ENCODE measurements at regions not wholly inside any gene's neighbourhood (a gene's known extent, or its start where the extent isn't known, plus 50 kb on each side); places are given as distances from the start of the nearest gene placed in this dataset.
"Not testable (repeated sequence)": the region's sequence is repeated elsewhere in the genome, so short reads cannot be mapped to it uniquely, and the experiment has no call there.

DNA sequence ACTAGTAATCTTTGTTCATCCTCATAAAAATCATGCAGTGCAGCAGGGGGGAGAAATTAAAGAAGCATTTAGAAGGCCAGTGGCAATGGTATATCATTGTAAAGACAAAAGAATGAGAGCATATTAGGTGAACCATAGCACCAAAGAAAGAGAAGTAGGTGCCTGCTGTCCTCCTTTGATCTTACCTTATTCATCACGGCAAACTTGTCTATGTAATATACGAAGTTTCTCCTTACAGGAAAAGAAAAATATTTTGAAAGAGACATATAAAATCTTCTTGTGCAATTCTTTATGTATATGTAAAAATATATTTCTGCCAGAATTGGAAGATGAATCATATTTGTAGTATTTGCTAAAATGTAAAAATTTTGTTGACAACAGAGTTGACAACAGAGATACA lies 411.3 kb upstream of the ARRDC3 start:
- no peak for DNase-seq

DNA sequence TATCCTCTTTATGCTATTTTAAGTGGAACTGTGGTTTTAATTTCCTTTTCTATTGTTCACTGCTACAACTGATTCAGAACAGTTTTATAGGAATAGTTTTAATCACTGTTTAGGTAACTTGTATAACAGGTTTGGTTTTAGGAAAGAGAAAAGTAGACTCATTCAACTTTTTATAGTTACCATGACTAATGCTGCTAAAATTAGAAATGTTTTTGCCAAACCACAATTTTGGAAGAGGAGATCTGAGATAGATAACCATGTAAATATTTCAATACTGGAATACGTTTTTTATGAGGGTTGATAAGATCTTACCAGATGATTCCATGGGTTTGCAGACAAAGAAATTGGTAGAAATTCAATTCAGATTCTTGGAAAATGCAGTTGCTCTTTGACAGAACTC lies 404.6 kb upstream of the ARRDC3 start:
- peak; percentile 15 for DNase-seq

DNA sequence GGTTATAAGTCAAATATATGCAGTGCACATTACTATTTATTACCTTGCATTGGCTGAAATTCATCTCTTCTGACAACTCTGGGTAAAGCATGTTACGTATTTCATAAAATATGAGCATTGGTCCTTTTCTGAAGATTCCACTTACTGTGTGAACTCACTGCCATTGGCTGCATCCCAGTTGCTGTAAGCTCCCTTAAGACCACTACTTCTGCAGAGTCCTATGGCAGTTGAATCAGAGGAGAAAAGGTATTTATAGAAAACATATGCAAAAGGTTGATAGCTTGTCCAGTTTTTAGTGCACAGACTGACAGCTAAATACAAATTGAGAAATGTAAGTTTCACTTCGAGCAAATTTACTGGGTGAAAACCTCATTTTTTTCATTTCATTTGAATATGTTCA lies 394.6 kb upstream of the ARRDC3 start:
- no peak for DNase-seq

- DNase-seq: no peak
Observed at GRCh38 chr5:91776249-91776648, 393.1 kb upstream of the ARRDC3 start.

DNA sequence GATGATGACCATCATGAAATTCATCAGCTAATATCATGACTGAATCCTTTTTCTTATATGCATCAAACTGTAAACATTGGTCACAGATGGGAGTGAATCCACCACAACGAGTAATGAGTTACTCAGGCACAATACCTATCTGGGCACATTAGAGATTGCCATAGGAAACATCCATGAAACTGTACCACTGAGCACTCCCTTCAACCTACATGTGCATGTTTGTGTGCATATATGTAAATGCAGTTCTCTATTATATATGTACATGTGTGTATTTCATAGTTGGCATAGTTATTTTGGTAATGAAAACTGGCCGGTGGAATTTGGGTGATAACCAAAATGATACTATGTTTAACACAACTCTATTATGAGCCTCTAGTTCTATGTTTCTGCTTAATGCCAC lies 387.3 kb upstream of the ARRDC3 start:
- peak; percentile 3 for DNase-seq

GRCh38 chr5:91757383-91757782 lies 374.3 kb upstream of the ARRDC3 start:
- DNase-seq: not testable (repeated sequence)

DNA sequence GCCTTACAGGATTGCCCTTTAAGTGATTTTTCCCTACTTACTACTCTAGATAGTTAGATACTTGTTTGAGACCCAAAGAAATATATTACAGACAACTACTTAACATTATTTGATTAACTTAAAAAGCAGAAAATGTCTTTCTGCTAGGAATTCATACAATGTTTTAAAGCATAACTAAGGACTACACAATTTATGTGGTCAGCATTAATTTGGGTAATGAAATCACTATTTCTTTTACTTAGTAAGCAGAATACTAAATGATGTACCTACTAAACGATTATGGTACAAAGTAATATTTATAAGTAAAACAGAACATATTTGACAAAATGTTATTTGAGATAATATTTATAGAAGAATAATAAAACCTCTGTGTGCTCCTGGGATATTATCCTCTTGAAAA lies 371.9 kb upstream of the ARRDC3 start:
- DNase-seq: no peak

DNA sequence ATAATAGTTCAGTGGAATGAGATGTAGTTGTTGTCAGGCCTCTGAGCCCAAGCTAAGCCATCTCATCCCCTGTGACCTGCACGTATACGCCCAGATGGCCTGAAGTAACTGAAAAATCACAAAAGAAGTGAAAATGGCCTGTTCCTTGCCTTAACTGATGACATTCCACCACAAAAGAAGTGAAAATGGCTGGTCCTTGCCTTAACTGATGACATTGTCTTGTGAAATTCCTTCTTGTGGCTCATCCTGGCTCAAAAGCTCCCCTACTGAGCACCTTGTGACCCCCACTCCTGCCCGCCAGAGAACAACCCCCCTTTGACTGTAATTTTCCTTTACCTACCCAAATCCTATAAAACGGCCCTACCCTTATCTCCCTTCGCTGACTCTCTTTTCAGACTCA lies 361.4 kb upstream of the ARRDC3 start:
- not testable (repeated sequence) for DNase-seq

DNA sequence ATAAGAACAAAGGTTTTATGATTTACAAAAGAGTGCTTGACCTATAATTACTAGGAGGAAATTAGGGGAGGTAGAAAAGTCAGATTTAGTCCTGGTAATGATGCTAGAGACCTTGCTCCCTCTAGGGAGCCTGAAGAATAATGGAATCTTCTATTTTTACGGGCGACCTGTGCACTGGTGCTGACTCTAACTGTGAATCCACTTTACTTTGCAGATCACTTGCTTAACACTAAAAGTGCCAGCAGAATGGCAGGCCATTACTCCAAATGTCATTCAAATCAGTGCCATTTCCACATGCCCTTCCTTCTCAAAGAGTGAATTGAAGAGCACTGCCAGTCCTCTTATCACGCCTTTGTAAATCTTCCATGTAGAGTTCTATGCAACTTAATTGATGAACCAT lies 359.4 kb upstream of the ARRDC3 start:
- DNase-seq: no peak

GRCh38 chr5:91741764-91742505 lies 358.8 kb upstream of the ARRDC3 start:
- DNase-seq: no peak

- DNase-seq: no peak
Observed at GRCh38 chr5:91730026-91730425, 346.9 kb upstream of the ARRDC3 start.

DNA sequence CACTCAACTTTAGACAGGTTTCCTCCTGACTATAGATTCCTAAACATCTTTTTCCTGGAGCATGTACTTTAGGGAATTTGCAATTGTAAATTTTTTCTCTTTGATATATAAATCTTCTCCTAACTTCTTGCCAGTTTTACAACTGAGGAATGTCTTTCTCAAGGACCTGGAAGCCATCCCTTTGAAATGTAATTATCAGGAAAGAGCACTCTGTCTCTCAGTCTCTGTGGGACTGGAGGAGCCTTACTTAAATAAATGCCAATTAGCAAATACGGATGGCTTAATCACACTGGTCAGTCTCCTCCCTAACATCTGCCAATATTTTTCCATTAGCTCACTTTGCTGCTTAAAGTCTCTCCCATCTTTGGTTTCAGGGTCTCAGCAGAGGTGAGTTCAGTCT lies 344.3 kb upstream of the ARRDC3 start:
- DNase-seq: no peak

GRCh38 chr5:91722736-91723467 lies 339.8 kb upstream of the ARRDC3 start:
- DNase-seq: no peak

DNA sequence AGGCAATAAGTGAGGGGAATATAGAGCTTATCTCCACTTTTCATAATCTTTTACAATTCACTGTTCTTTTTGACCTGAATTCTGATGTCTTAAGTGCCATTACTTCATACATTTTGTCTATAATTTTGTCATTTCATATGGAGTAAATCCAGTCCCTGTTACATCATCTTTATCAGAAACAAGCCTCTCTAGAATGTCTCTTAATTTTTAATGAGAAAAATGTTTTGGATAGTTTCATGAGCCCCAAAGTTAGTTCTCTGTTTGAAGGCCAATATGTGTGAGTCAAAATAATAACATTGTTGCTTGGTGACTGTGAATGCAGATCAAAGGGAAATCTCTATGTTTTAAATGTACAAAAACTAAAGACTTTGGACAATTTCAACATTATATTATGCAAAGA lies 329.6 kb upstream of the ARRDC3 start:
- DNase-seq: peak; percentile 78

DNA sequence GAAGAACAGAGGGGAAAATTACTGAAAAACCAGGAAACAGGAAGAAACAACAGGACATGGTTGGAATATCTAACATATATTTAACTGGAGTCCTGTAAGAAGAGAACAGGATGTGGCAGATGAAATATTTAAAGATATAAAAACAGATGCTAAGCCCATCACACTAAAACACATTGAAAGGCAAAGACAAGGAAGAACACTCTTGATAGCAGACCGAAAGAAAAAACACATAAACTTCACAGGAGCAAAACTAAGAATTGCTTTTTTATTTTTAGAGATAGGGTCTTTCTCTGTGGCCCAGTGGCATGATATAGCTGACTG lies 324.4 kb upstream of the ARRDC3 start:
- DNase-seq: peak; percentile 1

GRCh38 chr5:91706785-91707520 lies 323.8 kb upstream of the ARRDC3 start:
- peak; percentile 19 for DNase-seq

GRCh38 chr5:91703128-91703527 lies 320.0 kb upstream of the ARRDC3 start:
- no peak for DNase-seq

DNA sequence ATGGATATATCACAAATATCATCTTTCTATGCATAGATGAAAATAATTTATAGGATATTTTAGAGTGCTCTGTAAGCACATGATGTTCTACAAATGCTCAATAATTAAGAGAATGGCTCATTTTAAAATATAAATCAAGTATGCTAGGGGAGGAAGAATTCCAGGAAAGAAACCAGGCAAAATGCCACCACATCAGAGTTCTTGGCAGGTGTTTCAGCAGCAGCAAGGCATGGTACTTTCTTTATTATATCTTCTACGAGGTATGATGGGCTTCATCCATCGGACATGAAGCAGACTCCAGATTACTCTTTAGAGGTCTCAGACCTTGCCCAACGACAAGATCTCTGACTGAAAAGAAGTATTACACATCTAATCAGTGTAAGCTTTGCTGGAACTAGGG lies 316.3 kb upstream of the ARRDC3 start:
- DNase-seq: no peak

- no peak for DNase-seq
Observed at GRCh38 chr5:91691592-91691991, 308.5 kb upstream of the ARRDC3 start.

DNA sequence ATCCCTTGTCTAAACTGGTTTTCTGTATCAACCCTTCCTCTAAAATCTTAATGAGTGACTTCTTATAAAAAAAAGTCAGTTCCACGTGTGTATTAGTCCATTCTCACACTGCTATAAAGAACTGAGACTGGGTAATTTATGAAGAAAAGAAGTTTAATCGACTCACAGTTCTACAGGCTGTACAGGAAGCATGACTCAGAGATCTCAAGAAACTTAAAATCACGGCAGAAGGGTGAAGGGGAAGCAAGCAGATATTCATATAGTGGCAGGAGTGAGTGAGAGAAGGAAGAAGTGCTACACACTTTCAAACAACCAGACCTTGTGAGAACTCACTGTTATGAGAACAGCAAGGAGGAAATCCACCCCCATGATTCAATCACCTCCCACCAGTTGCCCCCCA lies 307.8 kb upstream of the ARRDC3 start:
- peak; percentile 11 for DNase-seq

DNA sequence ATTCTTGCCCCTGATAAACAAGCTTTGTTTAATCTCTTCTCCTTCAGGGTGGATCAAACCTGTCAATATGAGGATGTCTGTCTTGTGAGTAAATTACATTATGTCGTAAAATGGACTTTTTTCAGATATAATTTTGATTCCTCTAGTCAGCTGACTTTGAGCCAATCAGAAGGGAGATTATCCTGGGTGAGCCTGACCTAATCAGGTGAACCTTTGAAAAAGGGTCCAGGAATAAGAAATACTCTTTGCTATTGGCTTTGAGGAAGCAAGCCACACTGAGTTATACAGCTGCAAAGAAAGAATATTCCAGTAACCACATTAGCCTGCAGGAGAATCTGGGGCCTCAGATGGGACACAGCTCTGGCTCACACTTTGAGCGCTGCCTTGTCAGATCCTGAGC lies 304.3 kb upstream of the ARRDC3 start:
- DNase-seq: no peak

DNA sequence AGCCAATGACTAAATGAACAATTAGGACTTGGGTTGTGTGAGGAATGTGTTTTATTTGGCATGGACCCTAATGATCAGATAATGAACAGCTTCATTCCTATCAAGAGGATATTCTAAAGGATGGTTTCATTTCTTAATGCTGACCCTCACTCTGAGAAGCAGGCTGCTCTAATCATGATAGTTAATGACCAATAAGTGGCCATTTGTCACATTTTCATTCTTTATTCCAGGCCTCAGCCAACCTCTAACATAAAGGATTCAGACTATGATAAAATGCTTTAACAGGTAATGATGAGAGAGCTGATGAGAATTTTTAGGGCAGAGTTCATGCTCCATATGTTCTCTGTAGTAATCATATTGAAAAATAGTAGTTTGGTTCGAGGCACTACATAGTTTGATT lies 301.5 kb upstream of the ARRDC3 start:
- DNase-seq: no peak

GRCh38 chr5:91670563-91670962 lies 287.4 kb upstream of the ARRDC3 start:
- no peak for DNase-seq

- no peak for DNase-seq
Observed at GRCh38 chr5:91670122-91670521, 287.0 kb upstream of the ARRDC3 start.

Measured in fibroblast of skin of back (primary cell).